ENCODE measurements at regions not wholly inside any gene's neighbourhood (a gene's known extent, or its start where the extent isn't known, plus 50 kb on each side); places are given as distances from the start of the nearest gene placed in this dataset.

GRCh38 chr3:66884659-66885058 is 113.4 kb upstream of the KBTBD8 start:
- FAIRE-seq (no peak), DNase-seq (ENCODE audit: insufficient read length, low spot score) (no peak)
- no peak for TF ChIP-seq TAF1 (IDR thresholded peaks at IDR 0.05; ENCODE audit: low read depth, low read length)
- TF ChIP-seq PAX5 (IDR thresholded peaks at IDR 0.05; ENCODE audit: insufficient read depth, low read length, severe bottlenecking), result no peak
- no peak for TF ChIP-seq SPI1 (IDR thresholded peaks at IDR 0.05; ENCODE audit: low read depth, low read length)
- TF ChIP-seq POLR2AphosphoS5 (IDR thresholded peaks at IDR 0.05; ENCODE audit: low read depth, low read length), result no peak
- no peak for TF ChIP-seq POLR2A (IDR thresholded peaks at IDR 0.05; ENCODE audit: low read depth, low read length)
- no peak for TF ChIP-seq POU2F2 (IDR thresholded peaks at IDR 0.05; ENCODE audit: low read depth, low read length)

GRCh38 chr3:66885326-66886000 is 112.6 kb upstream of the KBTBD8 start:
- DNase-seq (ENCODE audit: insufficient read length, low spot score) (no peak), FAIRE-seq (no peak)
- TF ChIP-seq SPI1 (IDR thresholded peaks at IDR 0.05; ENCODE audit: low read depth, low read length), result no peak
- TF ChIP-seq TAF1 (IDR thresholded peaks at IDR 0.05; ENCODE audit: low read depth, low read length), result no peak
- TF ChIP-seq POLR2AphosphoS5 (IDR thresholded peaks at IDR 0.05; ENCODE audit: low read depth, low read length), result no peak
- no peak for TF ChIP-seq POLR2A (IDR thresholded peaks at IDR 0.05; ENCODE audit: low read depth, low read length)
- TF ChIP-seq POU2F2 (IDR thresholded peaks at IDR 0.05; ENCODE audit: low read depth, low read length), result no peak
- no peak for TF ChIP-seq PAX5 (IDR thresholded peaks at IDR 0.05; ENCODE audit: insufficient read depth, low read length, severe bottlenecking)

- DNase-seq (ENCODE audit: insufficient read length, low spot score), result no peak
- FAIRE-seq, result no peak
- TF ChIP-seq SPI1 (IDR thresholded peaks at IDR 0.05; ENCODE audit: low read depth, low read length) (no peak), PAX5 (IDR thresholded peaks at IDR 0.05; ENCODE audit: insufficient read depth, low read length, severe bottlenecking) (no peak), TAF1 (IDR thresholded peaks at IDR 0.05; ENCODE audit: low read depth, low read length) (no peak), POLR2A (IDR thresholded peaks at IDR 0.05; ENCODE audit: low read depth, low read length) (no peak), POU2F2 (IDR thresholded peaks at IDR 0.05; ENCODE audit: low read depth, low read length) (no peak), POLR2AphosphoS5 (IDR thresholded peaks at IDR 0.05; ENCODE audit: low read depth, low read length) (no peak)
Observed at GRCh38 chr3:66889750-66890494, 108.2 kb upstream of the KBTBD8 start.

- no peak for TF ChIP-seq PAX5 (IDR thresholded peaks at IDR 0.05; ENCODE audit: insufficient read depth, low read length, severe bottlenecking)
- TF ChIP-seq POU2F2 (IDR thresholded peaks at IDR 0.05; ENCODE audit: low read depth, low read length), result no peak
- TF ChIP-seq TAF1 (IDR thresholded peaks at IDR 0.05; ENCODE audit: low read depth, low read length), result no peak
- TF ChIP-seq POLR2AphosphoS5 (IDR thresholded peaks at IDR 0.05; ENCODE audit: low read depth, low read length), result no peak
- TF ChIP-seq SPI1 (IDR thresholded peaks at IDR 0.05; ENCODE audit: low read depth, low read length), result no peak
- TF ChIP-seq POLR2A (IDR thresholded peaks at IDR 0.05; ENCODE audit: low read depth, low read length), result no peak
- DNase-seq (ENCODE audit: insufficient read length, low spot score) (no peak), FAIRE-seq (no peak)
Observed at GRCh38 chr3:66898155-66898554, 100.0 kb upstream of the KBTBD8 start.

- no peak for FAIRE-seq
- DNase-seq (ENCODE audit: insufficient read length, low spot score), result no peak
- TF ChIP-seq TAF1 (IDR thresholded peaks at IDR 0.05; ENCODE audit: low read depth, low read length) (no peak), PAX5 (IDR thresholded peaks at IDR 0.05; ENCODE audit: insufficient read depth, low read length, severe bottlenecking) (no peak), SPI1 (IDR thresholded peaks at IDR 0.05; ENCODE audit: low read depth, low read length) (no peak), POLR2A (IDR thresholded peaks at IDR 0.05; ENCODE audit: low read depth, low read length) (no peak), POU2F2 (IDR thresholded peaks at IDR 0.05; ENCODE audit: low read depth, low read length) (no peak), POLR2AphosphoS5 (IDR thresholded peaks at IDR 0.05; ENCODE audit: low read depth, low read length) (no peak)
Observed at GRCh38 chr3:66904336-66904735, 93.8 kb upstream of the KBTBD8 start.

GRCh38 chr3:66904831-66905493 is 93.1 kb upstream of the KBTBD8 start:
- no peak for TF ChIP-seq POU2F2 (IDR thresholded peaks at IDR 0.05; ENCODE audit: low read depth, low read length)
- TF ChIP-seq SPI1 (IDR thresholded peaks at IDR 0.05; ENCODE audit: low read depth, low read length), result no peak
- TF ChIP-seq PAX5 (IDR thresholded peaks at IDR 0.05; ENCODE audit: insufficient read depth, low read length, severe bottlenecking), result no peak
- TF ChIP-seq POLR2AphosphoS5 (IDR thresholded peaks at IDR 0.05; ENCODE audit: low read depth, low read length), result no peak
- no peak for TF ChIP-seq POLR2A (IDR thresholded peaks at IDR 0.05; ENCODE audit: low read depth, low read length)
- TF ChIP-seq TAF1 (IDR thresholded peaks at IDR 0.05; ENCODE audit: low read depth, low read length), result no peak
- DNase-seq (ENCODE audit: insufficient read length, low spot score), result no peak
- FAIRE-seq, result no peak

GRCh38 chr3:66907136-66907535 is 91.0 kb upstream of the KBTBD8 start:
- DNase-seq (ENCODE audit: insufficient read length, low spot score), result no peak
- no peak for FAIRE-seq
- TF ChIP-seq PAX5 (IDR thresholded peaks at IDR 0.05; ENCODE audit: insufficient read depth, low read length, severe bottlenecking) (no peak), TAF1 (IDR thresholded peaks at IDR 0.05; ENCODE audit: low read depth, low read length) (no peak), POLR2A (IDR thresholded peaks at IDR 0.05; ENCODE audit: low read depth, low read length) (no peak), POLR2AphosphoS5 (IDR thresholded peaks at IDR 0.05; ENCODE audit: low read depth, low read length) (no peak), POU2F2 (IDR thresholded peaks at IDR 0.05; ENCODE audit: low read depth, low read length) (no peak), SPI1 (IDR thresholded peaks at IDR 0.05; ENCODE audit: low read depth, low read length) (no peak)

- FAIRE-seq (no peak), DNase-seq (ENCODE audit: insufficient read length, low spot score) (no peak)
- TF ChIP-seq POU2F2 (IDR thresholded peaks at IDR 0.05; ENCODE audit: low read depth, low read length) (no peak), PAX5 (IDR thresholded peaks at IDR 0.05; ENCODE audit: insufficient read depth, low read length, severe bottlenecking) (no peak), SPI1 (IDR thresholded peaks at IDR 0.05; ENCODE audit: low read depth, low read length) (no peak)
Observed at GRCh38 chr3:66910266-66911055, 87.6 kb upstream of the KBTBD8 start.
